Heart right ventricle (tissue), 16 donors: ENCODE measurements at regions not wholly inside any gene's neighbourhood (a gene's known extent, or its start where the extent isn't known, plus 50 kb on each side); places are given as distances from the start of the nearest gene placed in this dataset.

Source experiments
- ATAC-seq, 8 donors: fragments of 200-7000 bp; cut with Tn5 transposase; one replicate each; pipeline ENCODE4 v1.9.1; 2020; ENCODE audit warnings: mild to moderate bottlenecking in 8 of 8, moderate library complexity in 8 of 8, moderate number of reproducible peaks in 1 of 8
- DNase-seq, 2 donors: peaks; one replicate each; pipeline ENCODE4 v3.0.0-alpha.2; 2020
- H3K27ac ChIP-seq, 10 donors: fragments of 200-600 bp; sonication (generic) in 2 of 10; one replicate each; pipeline versions ENCODE4 v1.5.0 to v1.8.0; 2020 to 2022; ENCODE audit warnings: mild to moderate bottlenecking in 3 of 10
- H3K27me3 ChIP-seq, 7 donors: fragments of 200-600 bp; one replicate each; pipeline ENCODE4 v1.8.0; 2021 to 2022; ENCODE audit warnings: mild to moderate bottlenecking in 2 of 7
- H3K36me3 ChIP-seq, 9 donors: fragments of 200-600 bp; sonication (generic) in 1 of 9; one replicate each; pipeline versions ENCODE4 v1.5.0 to v1.8.0; 2020 to 2022; ENCODE audit warnings: mild to moderate bottlenecking in 2 of 9
- H3K4me1 ChIP-seq, 9 donors: fragments of 200-600 bp; sonication (generic) in 1 of 9; one replicate each; pipeline versions ENCODE4 v1.5.0 to v1.8.0; 2020 to 2022; ENCODE audit warnings: mild to moderate bottlenecking in 4 of 9
- H3K4me3 ChIP-seq, 10 donors: fragments of 200-600 bp; sonication (generic) in 2 of 10; one replicate each; pipeline versions ENCODE4 v1.5.0 to v1.8.0; 2020 to 2022; ENCODE audit warnings: mild to moderate bottlenecking in 7 of 10, moderate library complexity in 2 of 10
- H3K9me3 ChIP-seq, 11 donors: fragments of 200-600 bp in 10 of 11; sonication (generic) in 2 of 11; one replicate each; pipeline versions ENCODE4 v1.5.0 to v1.8.0; 2013 to 2022; ENCODE audit warnings: mild to moderate bottlenecking in 2 of 11, control low read depth in 1 of 11, moderate library complexity in 1 of 11
- CTCF ChIP-seq, 9 donors: fragments of 200-600 bp; sonication (generic) in 2 of 9; IDR thresholded peaks; one replicate each; pipeline versions ENCODE4 v1.5.0 to v1.8.0; 2021 to 2022; ENCODE audit warnings: antibody characterized with exemption in 9 of 9, mild to moderate bottlenecking in 5 of 9, moderate library complexity in 1 of 9
- WGBS, 2 donors: extraction: QIAGEN DNeasy Blood & Tissue Kit; methylation state at CpG; one replicate each; pipeline ENCODE4 v1.1.7; 2013; ENCODE audit warnings: inconsistent platforms in 1 of 2; 5-methylcytosine and 5-hydroxymethylcytosine counted together
- intact Hi-C, 10 donors: fragments of 100-400 bp; cut with DNase I; formaldehyde crosslinking; loops; one replicate each; pipeline versions ENCODE4 v1.11.1 to v1.14.2; 2022
- donor health status: Arrhythmogenic right ventricular cardiomyopathy.
- donor health status: ischemic (EF 13 %, LVEDD 7.1; RV severe dilation, severe dysfunction).
- donor health status: healthy with polysubstance abuse.
- donor health status: DM: no; HTN: yes; CAD: no.
- donor health status: DM: no; HTN: no; CAD: no.
- donor health status: ischemic (EF 25% LVEDD 6.9; RV normal size, moderate dysfunction).
- donor health status: ischemic (EF 25% LVEDD 5.7; RV mildly dilated, moderate dysfunction).
- donor health status: healthy.
- donor health status: DM: yes; HTN: yes; CAD: no.
- donor health status: Ischemic cardiomyopathy.
- donor health status: ischemic (EF 35%, LVEDD 5.7; RV mildly dilated, moderate dysfunction).
- donor health status: nonischemic (EF 11% LVEDD 7.7; RV severe dilation, severe dysfunction).
- donor health status: DM: yes; HTN: yes; CAD: no.
- donor health status: PGD.
- donor health status: ischemic (EF 29% LVEDD 5.4; RV normal size, mild dysfunction).
- donor health status: nonischemic (EF 23%, LVEDD 6.1; RV moderate dilation, normal function).

GRCh38 chr14:34070917-34071407 lies 120.1 kb upstream of the EGLN3 start:
- Histone ChIP-seq H3K27ac (no peak overlapping the region), H3K9me3 (peaks cover 0 to 13% (median 0%) of the 10 kb centered on the region in 11 donors), H3K27me3 (no peaks in the 10 kb centered on the region), H3K4me1 (peaks cover 0 to 28% (median 6%) of the 10 kb centered on the region in 9 donors), H3K36me3 (no peaks in the 10 kb centered on the region), H3K4me3 (no peak overlapping the region)
- no peak for TF ChIP-seq CTCF (IDR thresholded peaks at IDR 0.05)
- intact Hi-C loops, result no loop called here
- no peak for DNase-seq
- WGBS, 2 donors, result 88% methylated on average over 3 of the region's 3 CpGs
- ATAC-seq, result no peak

- no peak for ATAC-seq
- 60 to 80% methylated on average over 3 of the region's 3 CpGs for WGBS, 2 donors
- intact Hi-C loops, result loop anchor here in 4 of 10 donors (10.0 kb wide), 3 partner anchors 115 to 165 kb away; partner anchors contain the start of gene EGLN3 (in 2 of the 4)
Measured at GRCh38 chr14:34069854-34070582, 119.1 kb upstream of the EGLN3 start.

GRCh38 chr14:34067587-34067986 lies 116.7 kb upstream of the EGLN3 start:
- ATAC-seq (no peak), DNase-seq (no peak)
- H3K4me1 ChIP-seq, result peaks cover 6 to 50% (median 16%) of the 10 kb centered on the region in 9 donors
- WGBS, 2 donors, result 93 to 96% methylated on average over 3 of the region's 3 CpGs
- TF ChIP-seq CTCF (IDR thresholded peaks at IDR 0.05), result no peak
- no peaks in the 10 kb centered on the region for H3K27me3 ChIP-seq
- H3K4me3 ChIP-seq, result no peak overlapping the region
- peaks cover 0 to 11% (median 0%) of the 10 kb centered on the region in 11 donors for H3K9me3 ChIP-seq
- H3K36me3 ChIP-seq, result no peaks in the 10 kb centered on the region
- H3K27ac ChIP-seq, result peak overlapping the region in 1 of 10 donors; percentile 82
- intact Hi-C loops, result loop anchor here in 4 of 10 donors (10.0 kb wide), 3 partner anchors 113 to 167 kb away; partner anchors contain the start of gene EGLN3 (in 2 of the 4)

More at GRCh38 chr14:34069854-34070582, 119.1 kb upstream of the EGLN3 start:
- Histone ChIP-seq H3K36me3 (no peaks in the 10 kb centered on the region), H3K27me3 (no peaks in the 10 kb centered on the region), H3K9me3 (peaks cover 0 to 13% (median 0%) of the 10 kb centered on the region in 11 donors), H3K4me1 (peaks cover 0 to 28% (median 11%) of the 10 kb centered on the region in 9 donors), H3K4me3 (no peak overlapping the region), H3K27ac (peak overlapping the region in 2 of 10 donors; percentile 25 to 33)
- no peak for TF ChIP-seq CTCF (IDR thresholded peaks at IDR 0.05)
- DNase-seq, result no peak

GRCh38 chr14:34065690-34066391 lies 115.0 kb upstream of the EGLN3 start:
- DNase-seq, result no peak
- TF ChIP-seq CTCF (IDR thresholded peaks at IDR 0.05), result no peak
- no peak overlapping the region for H3K4me3 ChIP-seq
- no peaks in the 10 kb centered on the region for H3K36me3 ChIP-seq
- ATAC-seq, result peak in 6 of 8 donors; percentile 52 to 86 (median 70)
- peaks cover 0 to 11% (median 0%) of the 10 kb centered on the region in 11 donors for H3K9me3 ChIP-seq
- peak overlapping the region; percentile 37 to 88 (median 78) for H3K27ac ChIP-seq
- no peaks in the 10 kb centered on the region for H3K27me3 ChIP-seq
- intact Hi-C loops, result loop anchor here in 7 of 10 donors (2.0 to 10.0 kb wide), 5 partner anchors 15 to 169 kb away; partner anchors contain the start of gene EGLN3 (in 3 of the 7)
- peaks cover 7 to 56% (median 16%) of the 10 kb centered on the region in 9 donors for H3K4me1 ChIP-seq
- WGBS, 2 donors, result 60 to 74% methylated on average over 4 of the region's 4 CpGs
